CD4-positive, alpha-beta T cell treated with Interleukin-2 at 100 ng/mL for 4 hours (primary cell): ENCODE measurements at regions not wholly inside any gene's neighbourhood (a gene's known extent, or its start where the extent isn't known, plus 50 kb on each side); places are given as distances from the start of the nearest gene placed in this dataset.
"Not testable (repeated sequence)": the region's sequence is repeated elsewhere in the genome, so short reads cannot be mapped to it uniquely, and the experiment has no call there.

Experiments used
- DNase-seq: peaks from one replicate; pipeline ENCODE4 v3.0.0-alpha.2; 2020; ENCODE audit warnings: low spot score

- DNase-seq, result no peak
Measured at GRCh38 chr2:144812288-144812687, 292.4 kb upstream of the ZEB2 start.

GRCh38 chr2:144801766-144802165 lies 281.8 kb upstream of the ZEB2 start:
- no peak for DNase-seq

DNA sequence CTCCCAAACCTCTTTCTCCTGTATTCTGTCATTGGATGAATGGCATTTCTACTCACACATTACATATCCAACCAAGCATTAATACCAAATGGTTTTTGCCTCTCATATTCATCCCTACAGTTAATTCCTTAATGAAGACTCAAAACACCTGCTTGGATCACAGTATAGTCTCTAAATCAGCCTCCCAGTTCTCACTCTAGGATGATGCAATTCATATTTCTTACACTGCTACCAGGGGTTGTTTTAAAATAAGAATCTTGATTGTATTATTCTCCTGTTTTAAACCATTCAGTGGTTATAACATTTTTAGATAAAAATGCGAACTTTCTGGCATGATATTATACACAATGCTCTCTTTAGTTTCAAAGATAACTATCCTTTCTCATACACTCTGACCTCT lies 281.4 kb upstream of the ZEB2 start:
- DNase-seq, result no peak

- no peak for DNase-seq
Measured at GRCh38 chr2:144798989-144799388, 279.1 kb upstream of the ZEB2 start.

DNA sequence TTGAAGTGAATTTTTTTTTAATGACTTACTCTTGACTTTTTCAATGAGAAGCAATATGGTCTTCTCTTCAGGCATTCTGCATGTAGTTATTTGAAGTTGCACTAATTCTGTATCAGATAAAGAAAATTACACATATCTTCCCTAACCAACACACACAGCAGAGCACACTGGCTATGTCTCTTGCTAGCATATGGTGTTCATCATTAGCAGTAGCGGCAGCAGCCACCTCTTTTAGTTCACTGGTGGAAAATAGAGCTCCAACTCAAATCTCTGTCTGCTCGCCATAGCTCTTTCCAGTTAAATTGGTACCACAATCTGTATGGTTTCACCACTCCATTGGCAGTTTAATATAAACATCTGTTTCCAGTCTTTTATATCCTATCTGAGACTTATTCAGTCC lies 278.1 kb upstream of the ZEB2 start:
- no peak for DNase-seq

DNA sequence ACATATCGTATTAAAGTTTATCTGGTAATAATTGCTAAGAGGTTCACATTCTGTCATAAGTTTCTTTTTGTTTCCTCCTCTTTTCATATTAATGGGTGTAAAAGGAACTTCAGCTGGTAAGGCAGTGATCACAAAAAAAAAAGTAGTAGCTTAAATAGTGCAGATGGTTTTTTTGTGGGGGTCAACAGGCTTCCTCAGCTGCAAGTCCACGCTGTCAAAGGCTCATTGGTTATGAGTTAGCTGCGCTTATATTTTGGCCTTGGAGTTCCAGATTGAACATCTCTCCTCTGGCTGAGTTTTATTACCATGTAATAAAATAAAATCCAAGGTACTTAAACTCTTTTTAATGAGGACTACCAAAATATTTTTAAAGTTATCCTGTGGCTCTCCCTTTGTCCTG lies 277.0 kb upstream of the ZEB2 start:
- no peak for DNase-seq

DNA sequence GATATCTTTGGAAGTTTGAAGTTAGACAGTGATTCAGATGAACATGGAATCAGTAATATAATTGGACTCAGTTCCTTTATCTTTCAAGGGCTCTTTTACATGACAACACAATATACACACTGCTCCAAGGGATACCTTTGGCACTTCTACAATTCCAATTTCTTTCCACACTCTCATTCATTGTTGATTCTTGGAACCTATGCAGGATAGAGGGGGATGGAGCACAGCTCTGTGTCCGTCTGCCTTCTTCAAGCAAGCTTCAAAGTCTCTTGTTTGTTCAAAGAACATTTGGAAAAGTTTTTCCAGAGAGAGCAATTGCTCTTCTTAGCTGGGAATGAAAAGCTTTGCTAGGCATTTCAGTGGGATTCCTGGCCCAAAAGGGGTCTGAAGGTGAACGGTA lies 276.2 kb upstream of the ZEB2 start:
- DNase-seq, result no peak

GRCh38 chr2:144785253-144785652 lies 265.3 kb upstream of the ZEB2 start:
- DNase-seq, result no peak

- no peak for DNase-seq
Measured at GRCh38 chr2:144780983-144781382, 261.1 kb upstream of the ZEB2 start.

DNA sequence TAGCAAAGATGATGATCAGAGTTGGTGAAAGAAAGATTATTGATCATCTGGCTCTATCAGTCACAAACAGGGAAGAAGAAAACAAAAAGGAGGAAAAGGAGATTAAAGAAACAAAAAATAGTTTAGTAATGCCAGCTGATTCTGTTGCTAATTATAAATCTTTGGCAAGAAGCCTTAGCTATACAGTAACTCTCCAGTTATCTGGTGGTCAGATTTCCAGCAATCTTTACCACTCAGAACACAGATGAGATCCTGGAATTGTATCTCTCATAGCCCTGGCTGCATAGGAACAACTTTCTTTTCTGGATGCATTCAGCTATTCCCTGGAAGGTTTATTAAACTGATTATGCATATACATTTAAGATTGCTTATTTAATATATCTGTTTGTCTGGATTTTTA lies 256.8 kb upstream of the ZEB2 start:
- DNase-seq, result no peak

DNA sequence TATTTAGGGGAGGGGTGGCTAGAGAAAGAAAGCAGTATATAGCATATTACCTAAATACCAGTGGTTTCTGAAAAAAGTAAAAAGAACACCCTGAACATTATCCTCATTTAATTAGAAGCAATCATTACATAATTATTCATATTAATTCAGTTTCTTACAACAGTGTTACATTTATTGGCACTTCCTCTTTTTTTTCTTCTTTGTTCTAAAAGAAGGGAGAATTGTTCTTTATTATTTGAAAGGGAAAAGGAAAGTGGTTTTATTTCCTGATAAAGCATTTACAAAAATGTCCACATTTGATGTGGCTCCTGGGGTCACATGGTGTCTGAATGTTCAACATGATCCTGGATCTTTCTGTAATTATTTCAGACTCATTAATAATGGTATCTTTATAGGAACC lies 254.9 kb upstream of the ZEB2 start:
- no peak for DNase-seq

GRCh38 chr2:144771348-144771747 lies 251.4 kb upstream of the ZEB2 start:
- no peak for DNase-seq

- no peak for DNase-seq
Measured at GRCh38 chr2:144770616-144771230, 250.8 kb upstream of the ZEB2 start.

- not testable (repeated sequence) for DNase-seq
Measured at GRCh38 chr2:144760939-144761338, 241.0 kb upstream of the ZEB2 start.

DNA sequence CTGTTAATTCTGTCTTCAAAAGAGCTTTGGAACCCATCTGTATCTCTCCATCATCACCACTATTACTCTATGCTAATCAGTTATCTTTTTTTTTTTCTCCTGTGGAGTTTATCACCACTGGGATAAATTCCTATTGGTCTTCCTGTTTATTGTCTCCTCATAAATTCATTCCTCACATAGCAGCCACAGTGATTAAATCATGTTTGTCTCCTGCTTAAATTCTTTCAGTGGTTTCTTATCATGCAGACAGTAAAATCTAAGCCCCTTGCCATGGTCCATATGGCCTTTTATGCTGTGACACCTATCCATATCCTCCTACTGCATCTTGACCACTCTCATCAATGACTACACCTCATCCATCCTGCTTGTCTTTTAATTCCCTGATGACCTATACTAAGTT lies 239.8 kb upstream of the ZEB2 start:
- DNase-seq, result no peak

DNA sequence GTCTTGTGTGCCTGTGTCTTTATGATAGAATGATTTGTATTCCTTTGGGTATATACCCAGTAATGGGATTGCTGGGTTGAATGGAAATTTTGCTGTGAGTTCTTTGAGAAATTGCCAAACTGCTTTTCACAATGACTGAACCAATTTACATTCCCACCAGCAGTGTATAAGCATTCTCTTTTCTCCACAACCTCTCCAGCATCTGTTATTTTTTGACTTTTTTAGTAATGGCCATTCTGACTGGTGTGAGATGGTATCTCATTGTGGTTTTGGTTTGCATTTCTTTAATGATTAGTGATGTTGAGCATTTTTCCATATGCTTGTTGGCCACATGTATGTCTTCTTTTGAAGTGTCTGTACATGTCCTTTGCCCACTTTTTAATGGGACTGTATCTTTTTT lies 238.3 kb upstream of the ZEB2 start:
- not testable (repeated sequence) for DNase-seq

DNA sequence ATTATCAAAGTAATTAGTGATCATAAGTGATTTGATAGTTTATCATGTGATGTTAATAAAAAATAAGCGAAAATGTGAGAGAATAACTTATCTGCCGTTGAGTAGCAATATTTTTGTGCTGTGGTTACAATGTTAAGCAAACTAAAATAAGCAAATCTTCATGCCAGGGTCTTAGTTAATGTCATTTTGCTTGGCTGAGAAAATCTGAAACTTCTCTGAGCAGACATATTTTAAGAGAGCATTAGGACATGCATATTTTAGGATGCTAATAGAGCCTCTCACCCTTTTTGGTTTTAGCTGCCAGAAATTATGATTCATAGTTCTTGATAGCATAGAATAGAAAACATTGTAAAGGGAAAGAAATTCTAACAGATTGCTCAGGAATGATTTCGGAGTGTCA lies 233.5 kb upstream of the ZEB2 start:
- DNase-seq, result no peak

DNA sequence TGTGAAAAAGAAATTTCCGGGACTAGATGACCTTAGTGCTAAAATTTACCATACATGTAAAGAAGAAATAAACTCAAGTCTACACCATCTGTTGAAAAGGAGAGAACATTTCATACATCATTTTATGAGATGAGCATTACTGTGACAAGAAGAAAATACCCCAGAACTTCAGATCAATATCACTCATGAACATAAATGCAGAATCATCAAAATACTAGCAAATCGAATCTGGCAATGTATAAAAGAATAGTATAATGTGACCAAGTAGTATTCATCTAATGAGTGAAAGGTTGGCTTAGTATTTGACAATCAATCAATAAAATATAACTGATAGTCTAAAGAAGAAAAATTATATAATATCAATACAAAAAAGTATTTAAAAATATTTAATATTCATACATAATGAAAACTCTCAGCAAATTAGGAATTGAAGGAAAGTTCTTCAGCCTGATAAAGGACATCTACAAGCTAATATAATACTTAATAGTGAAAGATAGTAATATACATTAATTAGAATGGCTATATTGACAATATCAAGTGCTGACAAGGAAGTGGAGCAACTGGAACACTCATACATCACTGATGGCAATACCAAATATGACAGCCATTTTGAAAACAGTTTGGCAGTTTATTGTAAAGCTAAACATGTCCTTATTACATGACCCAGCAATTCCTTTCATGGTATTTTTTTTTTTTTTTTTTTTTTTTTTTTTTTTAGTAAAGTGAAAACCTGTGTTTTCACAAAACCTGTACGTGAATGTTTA lies 231.4 kb upstream of the ZEB2 start:
- DNase-seq, result no peak

- DNase-seq, result no peak
Measured at GRCh38 chr2:144749188-144749587, 229.3 kb upstream of the ZEB2 start.

- DNase-seq, result no peak
Measured at GRCh38 chr2:144748443-144748842, 228.5 kb upstream of the ZEB2 start.

DNA sequence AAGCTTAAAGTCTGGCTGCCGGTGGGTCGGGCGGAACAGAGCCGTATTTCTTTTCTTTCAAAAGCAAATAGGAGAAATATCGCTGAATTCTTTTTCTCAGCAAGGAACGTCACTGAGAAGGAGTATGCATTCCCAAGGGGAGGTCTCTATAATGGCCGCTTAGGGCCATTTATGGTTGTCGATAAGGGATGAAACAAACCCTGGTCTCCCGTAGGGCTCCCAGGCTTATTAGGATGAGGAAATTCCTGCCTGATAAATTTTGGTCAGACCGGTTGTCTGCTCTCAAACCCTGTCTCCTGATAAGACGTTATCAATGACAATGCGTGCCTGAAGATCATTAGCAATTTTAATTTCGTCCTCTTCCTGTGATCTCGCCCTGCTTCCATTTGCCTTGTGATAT lies 227.7 kb upstream of the ZEB2 start:
- no peak for DNase-seq

DNA sequence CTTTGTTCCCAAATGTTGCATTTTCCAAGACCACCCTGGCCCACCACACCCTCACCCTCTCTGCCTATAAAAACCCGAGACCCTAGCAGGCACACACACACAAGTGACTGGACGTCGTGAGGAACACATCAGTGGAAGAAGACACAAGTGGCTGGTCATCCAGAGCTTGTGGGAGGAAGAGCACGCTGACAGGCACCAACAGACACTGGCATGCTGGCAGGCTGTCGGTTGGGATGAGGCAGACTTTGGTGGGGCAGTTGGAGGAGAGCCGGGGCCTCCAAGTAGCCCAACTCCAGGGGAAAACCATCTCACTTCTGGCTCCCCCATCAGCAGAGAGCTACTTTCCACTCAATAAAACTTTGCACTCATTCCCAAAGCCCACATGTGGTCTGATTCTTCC lies 225.5 kb upstream of the ZEB2 start:
- no peak for DNase-seq

DNA sequence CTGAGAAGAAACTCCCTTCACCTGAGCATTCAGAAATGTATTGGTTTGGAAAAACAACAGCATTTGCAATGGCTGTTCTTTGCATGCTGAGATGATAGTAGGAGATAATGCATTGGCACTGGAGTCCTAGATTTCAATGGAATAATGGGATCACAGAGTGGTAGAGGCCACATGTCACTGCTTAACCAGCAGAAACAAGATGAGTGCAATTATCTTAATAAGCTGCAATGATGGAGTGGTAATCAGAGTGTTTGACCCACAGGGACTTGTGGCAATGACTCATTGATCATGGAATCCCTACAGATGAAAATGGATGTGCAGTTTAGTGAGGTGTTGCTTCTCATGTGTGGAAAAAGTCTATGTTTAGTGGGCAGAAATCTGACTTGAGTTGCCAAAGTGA lies 218.8 kb upstream of the ZEB2 start:
- no peak for DNase-seq

DNA sequence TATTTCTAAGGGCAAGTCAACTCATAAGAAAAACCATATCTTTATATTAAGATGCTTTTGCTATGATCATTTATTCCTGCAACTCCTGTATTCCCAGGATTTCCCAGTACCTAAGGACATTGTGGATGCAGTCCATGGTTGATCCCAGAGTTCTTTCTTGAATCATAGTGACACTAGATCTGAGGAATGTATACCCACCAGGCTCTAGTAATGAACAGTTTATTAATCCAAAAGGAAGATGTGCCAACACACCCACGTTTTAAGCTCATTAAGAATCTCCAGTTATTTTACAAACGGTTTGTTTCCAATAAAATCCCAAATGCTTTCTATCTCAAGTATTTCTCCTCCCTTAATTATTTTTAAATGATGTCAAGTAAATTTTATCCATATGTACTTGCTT lies 210.8 kb upstream of the ZEB2 start:
- no peak for DNase-seq
